ENCODE measurements at regions not wholly inside any gene's neighbourhood (a gene's known extent, or its start where the extent isn't known, plus 50 kb on each side); places are given as distances from the start of the nearest gene placed in this dataset.

DNA sequence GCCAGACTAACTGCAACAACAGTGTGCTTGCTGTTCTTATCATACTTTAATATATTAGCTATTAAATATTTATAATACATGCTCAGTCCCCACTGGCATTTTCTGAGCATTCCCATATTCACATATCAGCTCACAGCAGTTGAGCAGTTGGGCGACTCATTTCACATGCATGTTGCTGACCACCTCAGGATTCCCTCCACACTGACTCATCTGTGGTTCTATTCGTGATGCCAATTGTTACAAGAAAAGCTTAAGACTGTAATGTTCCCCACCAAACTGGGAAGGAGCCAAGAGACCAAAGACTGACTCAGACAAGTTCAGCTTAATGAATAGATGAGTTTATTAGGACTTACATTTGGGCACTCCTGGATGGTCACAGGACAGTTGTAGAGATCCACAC, 100.3 kb upstream of the KIF2B start:
- no peaks in the 10 kb centered on the region for H4K20me1 ChIP-seq (ENCODE audit: insufficient read depth, low read length)
- no peak overlapping the region for H3K27ac ChIP-seq (ENCODE audit: extremely low read length, insufficient read depth, low read length)
- 2% methylated on average over 2 of the region's 2 CpGs for WGBS (ENCODE audit: low lambda C conversion rate)
- ChIA-PET CTCF (ENCODE audit: low intra/inter-chr PET ratio, low total read pairs) (no interaction called here), POLR2A (no interaction called here)
- H3K4me2 ChIP-seq (ENCODE audit: low read depth, low read length): no peak overlapping the region
- no peak overlapping the region for H3K9ac ChIP-seq (ENCODE audit: insufficient read depth, low read depth, low read length)
- BruUV-seq (replicated peaks): no TSS peak
- ATAC-seq (no peak), FAIRE-seq (no peak), DNase-seq (ENCODE audit: low spot score) (no peak)
- intact Hi-C loops (cut with micrococcal nuclease; ENCODE audit: unreplicated experiment) (no loop called here), in situ Hi-C loops (cut with HindIII; ENCODE audit: extremely low pct_ligation_motif_present, low pct_unique_long_range_greater_than_20kb) (no loop called here)
- H3K27me3 ChIP-seq (ENCODE audit: control insufficient read depth in 1 of 2, insufficient read depth in 2 of 2, low read length in 2 of 2): no peaks in the 10 kb centered on the region
- TF ChIP-seq KMT2A (CRISPR knock-in tag; IDR thresholded peaks at IDR 0.05) (no peak), EP300 (IDR thresholded peaks at IDR 0.05; ENCODE audit: low read depth in 2 of 2, low read length in 2 of 2) (no peak), EP300 (CRISPR knock-in tag; IDR thresholded peaks at IDR 0.05; ENCODE audit: borderline replicate concordance) (no peak), PRMT3 (CRISPR knock-in tag; IDR thresholded peaks at IDR 0.05; ENCODE audit: borderline replicate concordance, low read depth) (no peak)
- no peak overlapping the region for H3K4me3 ChIP-seq (replicated peaks in 1 of 3; ENCODE audit: insufficient read depth in 1 of 3, low read depth in 2 of 3, low read length in 3 of 3)
- H3K9me3 ChIP-seq (ENCODE audit: low read length): peaks cover 89% of the 10 kb centered on the region
- H3K79me2 ChIP-seq (ENCODE audit: insufficient read depth, low read length): no peaks in the 10 kb centered on the region
- no peak overlapping the region for H2AFZ ChIP-seq (ENCODE audit: low read length)
- H3K36me3 ChIP-seq (replicated peaks in 1 of 2; ENCODE audit: control insufficient read depth in 1 of 2, insufficient read depth in 2 of 2, low read length in 2 of 2): no peaks in the 10 kb centered on the region
- no peaks in the 10 kb centered on the region for H3K4me1 ChIP-seq (ENCODE audit: insufficient read depth, low read length)

DNA sequence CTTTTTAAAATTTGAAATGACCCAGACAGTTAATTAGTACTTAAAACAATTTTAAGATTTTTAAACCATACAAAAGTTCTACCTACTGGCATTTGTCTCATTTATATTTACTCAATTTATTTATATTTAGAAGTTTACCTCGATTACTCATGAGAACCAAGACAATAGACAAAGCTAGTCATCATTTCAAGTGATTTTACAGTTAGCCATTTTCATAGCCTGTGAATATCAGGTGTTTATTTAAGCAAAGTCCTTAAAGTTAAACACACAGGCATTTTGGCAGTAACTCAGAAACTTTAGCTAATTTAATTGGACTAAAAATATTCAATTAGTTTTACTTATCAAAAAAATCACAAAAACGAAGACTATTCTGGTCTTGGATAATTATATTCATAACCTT, 101.6 kb upstream of the KIF2B start:
- 0% methylated on average over 2 of the region's 2 CpGs for WGBS (ENCODE audit: low lambda C conversion rate)
- H3K9me3 ChIP-seq (ENCODE audit: low read length): peaks cover 87% of the 10 kb centered on the region
- no peaks in the 10 kb centered on the region for H3K36me3 ChIP-seq (replicated peaks in 1 of 2; ENCODE audit: control insufficient read depth in 1 of 2, insufficient read depth in 2 of 2, low read length in 2 of 2)
- no TSS peak for BruUV-seq (replicated peaks)
- H3K4me3 ChIP-seq (replicated peaks in 1 of 3; ENCODE audit: insufficient read depth in 1 of 3, low read depth in 2 of 3, low read length in 3 of 3): no peak overlapping the region
- ATAC-seq: no peak
- H3K4me2 ChIP-seq (ENCODE audit: low read depth, low read length): no peak overlapping the region
- CTCF ChIA-PET (ENCODE audit: low intra/inter-chr PET ratio, low total read pairs): no interaction called here
- in situ Hi-C loops (cut with HindIII; ENCODE audit: extremely low pct_ligation_motif_present, low pct_unique_long_range_greater_than_20kb): no loop called here
- H4K20me1 ChIP-seq (ENCODE audit: insufficient read depth, low read length): no peaks in the 10 kb centered on the region
- no peaks in the 10 kb centered on the region for H3K79me2 ChIP-seq (ENCODE audit: insufficient read depth, low read length)
- intact Hi-C loops (cut with micrococcal nuclease; ENCODE audit: unreplicated experiment): no loop called here
- FAIRE-seq: no peak
- no peak for DNase-seq (ENCODE audit: low spot score)
- POLR2A ChIA-PET: no interaction called here
- no peaks in the 10 kb centered on the region for H3K27me3 ChIP-seq (ENCODE audit: control insufficient read depth in 1 of 2, insufficient read depth in 2 of 2, low read length in 2 of 2)
- no peak overlapping the region for H3K9ac ChIP-seq (ENCODE audit: insufficient read depth, low read depth, low read length)
- no peak overlapping the region for H3K27ac ChIP-seq (ENCODE audit: extremely low read length, insufficient read depth, low read length)
- no peak overlapping the region for H2AFZ ChIP-seq (ENCODE audit: low read length)
- H3K4me1 ChIP-seq (ENCODE audit: insufficient read depth, low read length): no peaks in the 10 kb centered on the region
- TF ChIP-seq CBX2 (IDR thresholded peaks at IDR 0.05; ENCODE audit: low read depth, low read length) (no peak), CBX2 (CRISPR knock-in tag; IDR thresholded peaks at IDR 0.05; ENCODE audit: low read depth) (no peak), ISX (CRISPR knock-in tag; conservative IDR thresholded peaks at IDR 0.05) (no peak), ZNF598 (CRISPR knock-in tag; IDR thresholded peaks at IDR 0.05; ENCODE audit: borderline replicate concordance) (no peak), ZNF543 (CRISPR knock-in tag; IDR thresholded peaks at IDR 0.05) (no peak), SAFB2 (CRISPR knock-in tag; IDR thresholded peaks at IDR 0.05; ENCODE audit: borderline replicate concordance, low read depth) (no peak), GATAD2A (CRISPR knock-in tag; IDR thresholded peaks at IDR 0.05) (no peak), ZSCAN21 (CRISPR knock-in tag; IDR thresholded peaks at IDR 0.05; ENCODE audit: borderline replicate concordance) (no peak), EP300 (IDR thresholded peaks at IDR 0.05; ENCODE audit: low read depth in 2 of 2, low read length in 2 of 2) (no peak), EP300 (CRISPR knock-in tag; IDR thresholded peaks at IDR 0.05; ENCODE audit: borderline replicate concordance) (no peak)
- TF ChIP-seq, protein P1, sequence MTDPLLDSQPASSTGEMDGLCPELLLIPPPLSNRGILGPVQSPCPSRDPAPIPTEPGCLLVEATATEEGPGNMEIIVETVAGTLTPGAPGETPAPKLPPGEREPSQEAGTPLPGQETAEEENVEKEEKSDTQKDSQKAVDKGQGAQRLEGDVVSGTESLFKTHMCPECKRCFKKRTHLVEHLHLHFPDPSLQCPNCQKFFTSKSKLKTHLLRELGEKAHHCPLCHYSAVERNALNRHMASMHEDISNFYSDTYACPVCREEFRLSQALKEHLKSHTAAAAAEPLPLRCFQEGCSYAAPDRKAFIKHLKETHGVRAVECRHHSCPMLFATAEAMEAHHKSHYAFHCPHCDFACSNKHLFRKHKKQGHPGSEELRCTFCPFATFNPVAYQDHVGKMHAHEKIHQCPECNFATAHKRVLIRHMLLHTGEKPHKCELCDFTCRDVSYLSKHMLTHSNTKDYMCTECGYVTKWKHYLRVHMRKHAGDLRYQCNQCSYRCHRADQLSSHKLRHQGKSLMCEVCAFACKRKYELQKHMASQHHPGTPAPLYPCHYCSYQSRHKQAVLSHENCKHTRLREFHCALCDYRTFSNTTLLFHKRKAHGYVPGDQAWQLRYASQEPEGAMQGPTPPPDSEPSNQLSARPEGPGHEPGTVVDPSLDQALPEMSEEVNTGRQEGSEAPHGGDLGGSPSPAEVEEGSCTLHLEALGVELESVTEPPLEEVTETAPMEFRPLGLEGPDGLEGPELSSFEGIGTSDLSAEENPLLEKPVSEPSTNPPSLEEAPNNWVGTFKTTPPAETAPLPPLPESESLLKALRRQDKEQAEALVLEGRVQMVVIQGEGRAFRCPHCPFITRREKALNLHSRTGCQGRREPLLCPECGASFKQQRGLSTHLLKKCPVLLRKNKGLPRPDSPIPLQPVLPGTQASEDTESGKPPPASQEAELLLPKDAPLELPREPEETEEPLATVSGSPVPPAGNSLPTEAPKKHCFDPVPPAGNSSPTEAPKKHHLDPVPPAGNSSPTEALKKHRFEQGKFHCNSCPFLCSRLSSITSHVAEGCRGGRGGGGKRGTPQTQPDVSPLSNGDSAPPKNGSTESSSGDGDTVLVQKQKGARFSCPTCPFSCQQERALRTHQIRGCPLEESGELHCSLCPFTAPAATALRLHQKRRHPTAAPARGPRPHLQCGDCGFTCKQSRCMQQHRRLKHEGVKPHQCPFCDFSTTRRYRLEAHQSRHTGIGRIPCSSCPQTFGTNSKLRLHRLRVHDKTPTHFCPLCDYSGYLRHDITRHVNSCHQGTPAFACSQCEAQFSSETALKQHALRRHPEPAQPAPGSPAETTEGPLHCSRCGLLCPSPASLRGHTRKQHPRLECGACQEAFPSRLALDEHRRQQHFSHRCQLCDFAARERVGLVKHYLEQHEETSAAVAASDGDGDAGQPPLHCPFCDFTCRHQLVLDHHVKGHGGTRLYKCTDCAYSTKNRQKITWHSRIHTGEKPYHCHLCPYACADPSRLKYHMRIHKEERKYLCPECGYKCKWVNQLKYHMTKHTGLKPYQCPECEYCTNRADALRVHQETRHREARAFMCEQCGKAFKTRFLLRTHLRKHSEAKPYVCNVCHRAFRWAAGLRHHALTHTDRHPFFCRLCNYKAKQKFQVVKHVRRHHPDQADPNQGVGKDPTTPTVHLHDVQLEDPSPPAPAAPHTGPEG (CRISPR knock-in tag; IDR thresholded peaks at IDR 0.05): no peak

All from HepG2 (cell line).